Suprapubic skin (tissue), 4 donors: ENCODE measurements at regions not wholly inside any gene's neighbourhood (a gene's known extent, or its start where the extent isn't known, plus 50 kb on each side); places are given as distances from the start of the nearest gene placed in this dataset.

Experiments
- DNase-seq, 2 donors: peaks; one replicate each; pipeline ENCODE4 v3.0.0-alpha.2; 2019; ENCODE audit warnings: low spot score in 2 of 2
- H3K27ac ChIP-seq: fragments of 200-600 bp; sonication (generic); one replicate; pipeline ENCODE4 v1.5.1; 2019
- H3K27me3 ChIP-seq: fragments of 200-600 bp; sonication (generic); one replicate; pipeline ENCODE4 v1.5.1; 2019
- H3K36me3 ChIP-seq: fragments of 200-600 bp; sonication (generic); one replicate; pipeline ENCODE4 v1.5.1; 2019
- H3K4me1 ChIP-seq: fragments of 200-600 bp; sonication (generic); one replicate; pipeline ENCODE4 v1.5.1; 2019
- H3K4me3 ChIP-seq: fragments of 200-600 bp; sonication (generic); one replicate; pipeline ENCODE4 v1.5.1; 2019; ENCODE audit warnings: mild to moderate bottlenecking
- H3K9me3 ChIP-seq: fragments of 200-600 bp; sonication (generic); one replicate; pipeline ENCODE4 v1.5.1; 2019
- EP300 ChIP-seq: sonication (generic); formaldehyde crosslinking; IDR thresholded peaks from one replicate; pipeline ENCODE4 v1.6.1; 2017; ENCODE audit warnings: antibody characterized with exemption
- POLR2A ChIP-seq, 2 donors: fragments of 450-650 bp; IDR thresholded peaks; one replicate each; pipeline ENCODE4 v1.6.1; 2017; ENCODE audit warnings: antibody characterized with exemption in 2 of 2, mild to moderate bottlenecking in 2 of 2, moderate library complexity in 2 of 2
- POLR2AphosphoS5 ChIP-seq, 3 donors: sonication (generic); formaldehyde crosslinking; IDR thresholded peaks; one replicate each; pipeline ENCODE4 v1.6.1; 2017; ENCODE audit warnings: antibody characterized with exemption in 3 of 3
- WGBS: methylation state at CpG from one replicate; pipeline ENCODE4 v1.1.5; 2018; 5-methylcytosine and 5-hydroxymethylcytosine counted together
- TF ChIP-seq, protein P1 (sequence below), 2 donors: fragments of 200-600 bp in 1 of 2; fragments of 450-650 bp in 1 of 2; sonication (generic) in 1 of 2; IDR thresholded peaks; one replicate each; pipeline ENCODE4 v1.5.1; 2016 to 2019; ENCODE audit warnings: antibody characterized with exemption in 2 of 2, mild to moderate bottlenecking in 1 of 2, moderate library complexity in 1 of 2

- TF ChIP-seq, protein P1, sequence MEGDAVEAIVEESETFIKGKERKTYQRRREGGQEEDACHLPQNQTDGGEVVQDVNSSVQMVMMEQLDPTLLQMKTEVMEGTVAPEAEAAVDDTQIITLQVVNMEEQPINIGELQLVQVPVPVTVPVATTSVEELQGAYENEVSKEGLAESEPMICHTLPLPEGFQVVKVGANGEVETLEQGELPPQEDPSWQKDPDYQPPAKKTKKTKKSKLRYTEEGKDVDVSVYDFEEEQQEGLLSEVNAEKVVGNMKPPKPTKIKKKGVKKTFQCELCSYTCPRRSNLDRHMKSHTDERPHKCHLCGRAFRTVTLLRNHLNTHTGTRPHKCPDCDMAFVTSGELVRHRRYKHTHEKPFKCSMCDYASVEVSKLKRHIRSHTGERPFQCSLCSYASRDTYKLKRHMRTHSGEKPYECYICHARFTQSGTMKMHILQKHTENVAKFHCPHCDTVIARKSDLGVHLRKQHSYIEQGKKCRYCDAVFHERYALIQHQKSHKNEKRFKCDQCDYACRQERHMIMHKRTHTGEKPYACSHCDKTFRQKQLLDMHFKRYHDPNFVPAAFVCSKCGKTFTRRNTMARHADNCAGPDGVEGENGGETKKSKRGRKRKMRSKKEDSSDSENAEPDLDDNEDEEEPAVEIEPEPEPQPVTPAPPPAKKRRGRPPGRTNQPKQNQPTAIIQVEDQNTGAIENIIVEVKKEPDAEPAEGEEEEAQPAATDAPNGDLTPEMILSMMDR (IDR thresholded peaks at IDR 0.05): no peak
- TF ChIP-seq POLR2A (IDR thresholded peaks at IDR 0.05): no peak
- no peak for TF ChIP-seq POLR2AphosphoS5 (IDR thresholded peaks at IDR 0.05)
- no peak for TF ChIP-seq EP300
Observed at GRCh38 chr3:84634668-84635067, 324.1 kb upstream of the CADM2 start.

DNA sequence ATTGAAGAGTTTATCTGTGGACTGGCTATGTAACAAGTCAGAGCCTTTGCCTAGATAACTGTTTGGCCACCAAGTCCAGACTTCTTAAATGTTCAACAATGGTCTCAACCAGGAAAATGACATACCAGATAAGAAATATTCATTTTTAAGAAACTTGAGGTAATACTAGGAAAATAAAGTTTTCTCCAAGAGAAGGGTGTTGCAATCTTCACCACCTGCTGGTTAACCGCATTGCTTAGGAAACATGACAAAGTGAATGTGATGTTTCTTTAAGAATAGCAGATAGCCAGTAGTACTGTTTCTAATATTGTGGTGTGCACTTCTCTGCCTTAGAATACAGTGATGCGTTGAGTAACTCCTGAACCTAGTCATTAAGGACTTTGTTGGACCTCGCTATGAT is 321.5 kb upstream of the CADM2 start:
- Histone ChIP-seq H3K4me1 (no peaks in the 10 kb centered on the region), H3K4me3 (no peak overlapping the region), H3K27me3 (no peaks in the 10 kb centered on the region), H3K36me3 (no peaks in the 10 kb centered on the region), H3K9me3 (no peaks in the 10 kb centered on the region), H3K27ac (no peak overlapping the region)
- 89% methylated on average over 3 of the region's 3 CpGs for WGBS
- TF ChIP-seq, protein P1 (IDR thresholded peaks at IDR 0.05): no peak
- TF ChIP-seq EP300 (no peak), POLR2A (IDR thresholded peaks at IDR 0.05) (no peak), POLR2AphosphoS5 (IDR thresholded peaks at IDR 0.05) (no peak)
- no peak for DNase-seq

More at GRCh38 chr3:84634668-84635067, 324.1 kb upstream of the CADM2 start:
- Histone ChIP-seq H3K9me3 (no peaks in the 10 kb centered on the region), H3K27ac (no peak overlapping the region), H3K27me3 (no peaks in the 10 kb centered on the region), H3K36me3 (no peaks in the 10 kb centered on the region), H3K4me3 (no peak overlapping the region), H3K4me1 (no peaks in the 10 kb centered on the region)
- DNase-seq: no peak
- 80% methylated on average over 1 of the region's 1 CpG for WGBS

DNA sequence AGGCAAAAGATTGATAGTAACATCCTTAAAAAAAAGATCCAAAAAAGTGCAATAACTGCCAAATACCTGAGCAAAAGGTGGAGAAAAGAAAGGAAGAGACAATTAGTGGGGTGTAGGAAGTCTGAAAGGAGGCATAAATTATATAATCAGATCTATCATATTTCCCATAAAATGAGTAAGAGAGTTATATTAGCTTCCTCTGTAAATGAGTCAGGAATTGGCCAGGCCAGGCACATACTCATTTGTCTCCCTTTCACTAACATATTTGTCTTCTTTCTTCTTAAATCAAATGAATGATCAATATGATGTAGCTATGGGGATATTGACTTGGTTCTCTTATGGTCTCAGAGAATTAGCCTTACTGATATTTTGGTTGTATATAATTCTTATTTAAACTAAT is 292.3 kb upstream of the CADM2 start:
- DNase-seq: no peak
- Histone ChIP-seq H3K4me1 (no peaks in the 10 kb centered on the region), H3K27me3 (no peaks in the 10 kb centered on the region), H3K27ac (no peak overlapping the region), H3K36me3 (no peaks in the 10 kb centered on the region), H3K4me3 (no peak overlapping the region), H3K9me3 (peaks cover 2% of the 10 kb centered on the region)
- TF ChIP-seq POLR2AphosphoS5 (IDR thresholded peaks at IDR 0.05) (no peak), EP300 (no peak), POLR2A (IDR thresholded peaks at IDR 0.05) (no peak)
- TF ChIP-seq, protein P1 (IDR thresholded peaks at IDR 0.05): no peak

GRCh38 chr3:84679211-84679610 is 279.6 kb upstream of the CADM2 start:
- no peak overlapping the region for H3K4me3 ChIP-seq
- H3K9me3 ChIP-seq: no peaks in the 10 kb centered on the region
- H3K36me3 ChIP-seq: no peaks in the 10 kb centered on the region
- H3K27me3 ChIP-seq: no peaks in the 10 kb centered on the region
- TF ChIP-seq, protein P1 (IDR thresholded peaks at IDR 0.05): no peak
- TF ChIP-seq EP300 (no peak), POLR2AphosphoS5 (IDR thresholded peaks at IDR 0.05) (no peak), POLR2A (IDR thresholded peaks at IDR 0.05) (no peak)
- DNase-seq: no peak
- no peak overlapping the region for H3K27ac ChIP-seq
- no peaks in the 10 kb centered on the region for H3K4me1 ChIP-seq

GRCh38 chr3:84680700-84681099 is 278.1 kb upstream of the CADM2 start:
- H3K27ac ChIP-seq: no peak overlapping the region
- TF ChIP-seq, protein P1 (IDR thresholded peaks at IDR 0.05): no peak
- TF ChIP-seq EP300 (no peak), POLR2A (IDR thresholded peaks at IDR 0.05) (no peak), POLR2AphosphoS5 (IDR thresholded peaks at IDR 0.05) (no peak)
- no peak overlapping the region for H3K4me3 ChIP-seq
- DNase-seq: no peak
- H3K36me3 ChIP-seq: no peaks in the 10 kb centered on the region
- no peaks in the 10 kb centered on the region for H3K4me1 ChIP-seq
- no peaks in the 10 kb centered on the region for H3K9me3 ChIP-seq
- no peaks in the 10 kb centered on the region for H3K27me3 ChIP-seq
